ENCODE measurements at regions not wholly inside any gene's neighbourhood (a gene's known extent, or its start where the extent isn't known, plus 50 kb on each side); places are given as distances from the start of the nearest gene placed in this dataset.
"Not testable (repeated sequence)": the region's sequence is repeated elsewhere in the genome, so short reads cannot be mapped to it uniquely, and the experiment has no call there.

GRCh38 chr4:12446256-12446655 is 1017.6 kb upstream of the HS3ST1 start:
- H3K36me3 ChIP-seq (replicated peaks; ENCODE audit: low read depth, low read length) = no peaks in the 10 kb centered on the region
- H3K4me1 ChIP-seq (ENCODE audit: low read length) = no peaks in the 10 kb centered on the region
- H3K9me3 ChIP-seq (ENCODE audit: insufficient read depth, low read length) = no peaks in the 10 kb centered on the region
- no peaks in the 10 kb centered on the region for H3K27me3 ChIP-seq (ENCODE audit: low read depth, low read length)
- no peaks in the 10 kb centered on the region for H4K20me1 ChIP-seq (ENCODE audit: insufficient read depth, low read length)
- no peak overlapping the region for H2AFZ ChIP-seq (ENCODE audit: low read depth, low read length)
- no peaks in the 10 kb centered on the region for H3K79me2 ChIP-seq (ENCODE audit: low read length)
- no peak overlapping the region for H3K27ac ChIP-seq (ENCODE audit: low read length)
- TF ChIP-seq EZH2phosphoT487 (IDR thresholded peaks at IDR 0.05; ENCODE audit: low read depth) = no peak
- TF ChIP-seq, protein P1, sequence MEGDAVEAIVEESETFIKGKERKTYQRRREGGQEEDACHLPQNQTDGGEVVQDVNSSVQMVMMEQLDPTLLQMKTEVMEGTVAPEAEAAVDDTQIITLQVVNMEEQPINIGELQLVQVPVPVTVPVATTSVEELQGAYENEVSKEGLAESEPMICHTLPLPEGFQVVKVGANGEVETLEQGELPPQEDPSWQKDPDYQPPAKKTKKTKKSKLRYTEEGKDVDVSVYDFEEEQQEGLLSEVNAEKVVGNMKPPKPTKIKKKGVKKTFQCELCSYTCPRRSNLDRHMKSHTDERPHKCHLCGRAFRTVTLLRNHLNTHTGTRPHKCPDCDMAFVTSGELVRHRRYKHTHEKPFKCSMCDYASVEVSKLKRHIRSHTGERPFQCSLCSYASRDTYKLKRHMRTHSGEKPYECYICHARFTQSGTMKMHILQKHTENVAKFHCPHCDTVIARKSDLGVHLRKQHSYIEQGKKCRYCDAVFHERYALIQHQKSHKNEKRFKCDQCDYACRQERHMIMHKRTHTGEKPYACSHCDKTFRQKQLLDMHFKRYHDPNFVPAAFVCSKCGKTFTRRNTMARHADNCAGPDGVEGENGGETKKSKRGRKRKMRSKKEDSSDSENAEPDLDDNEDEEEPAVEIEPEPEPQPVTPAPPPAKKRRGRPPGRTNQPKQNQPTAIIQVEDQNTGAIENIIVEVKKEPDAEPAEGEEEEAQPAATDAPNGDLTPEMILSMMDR (IDR thresholded peaks at IDR 0.05; ENCODE audit: low read depth, low read length) = no peak
- H3K9ac ChIP-seq (ENCODE audit: low read length) = no peak overlapping the region
- no peak overlapping the region for H3K4me3 ChIP-seq (ENCODE audit: low read length)
- H3K4me2 ChIP-seq (ENCODE audit: low read length) = no peak overlapping the region

DNA sequence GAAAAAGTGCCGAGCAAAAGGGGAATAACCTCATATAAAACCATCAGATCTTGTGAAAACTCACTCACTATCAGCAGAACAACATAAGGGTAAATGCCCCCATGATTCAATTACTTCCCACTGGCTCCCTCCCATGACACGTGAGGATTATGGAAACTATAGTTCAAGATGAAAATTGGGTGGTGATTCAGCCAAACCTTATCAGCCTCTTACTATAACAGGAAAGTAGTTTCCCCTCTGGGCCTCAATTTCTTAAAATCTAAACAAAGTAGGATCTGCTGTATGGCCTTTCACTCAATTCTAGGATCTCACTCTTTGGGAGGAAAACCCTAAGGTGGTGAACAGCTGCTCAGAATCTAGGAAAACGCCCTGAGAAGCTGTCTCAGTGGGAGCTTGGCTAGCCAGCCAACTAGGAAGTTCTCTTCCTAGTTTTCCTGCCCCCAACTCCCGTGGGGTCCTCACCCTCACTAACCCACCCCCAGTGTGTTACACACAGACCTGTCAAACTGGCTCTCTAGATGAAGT is 1017.1 kb upstream of the HS3ST1 start:
- Histone ChIP-seq H3K36me3 (replicated peaks; ENCODE audit: low read depth, low read length) (no peaks in the 10 kb centered on the region), H3K27ac (ENCODE audit: low read length) (no peak overlapping the region), H3K4me2 (ENCODE audit: low read length) (no peak overlapping the region), H3K79me2 (ENCODE audit: low read length) (no peaks in the 10 kb centered on the region), H3K27me3 (ENCODE audit: low read depth, low read length) (no peaks in the 10 kb centered on the region), H4K20me1 (ENCODE audit: insufficient read depth, low read length) (no peaks in the 10 kb centered on the region), H3K9me3 (ENCODE audit: insufficient read depth, low read length) (no peaks in the 10 kb centered on the region), H3K4me1 (ENCODE audit: low read length) (no peaks in the 10 kb centered on the region), H3K9ac (ENCODE audit: low read length) (no peak overlapping the region), H3K4me3 (ENCODE audit: low read length) (no peak overlapping the region), H2AFZ (ENCODE audit: low read depth, low read length) (no peak overlapping the region)
- TF ChIP-seq, protein P1 (IDR thresholded peaks at IDR 0.05; ENCODE audit: low read depth, low read length) = no peak
- TF ChIP-seq EZH2phosphoT487 (IDR thresholded peaks at IDR 0.05; ENCODE audit: low read depth) = no peak

- Histone ChIP-seq H3K27ac (ENCODE audit: low read length) (no peak overlapping the region), H3K79me2 (ENCODE audit: low read length) (no peaks in the 10 kb centered on the region), H3K27me3 (ENCODE audit: low read depth, low read length) (no peaks in the 10 kb centered on the region), H3K4me2 (ENCODE audit: low read length) (no peak overlapping the region), H4K20me1 (ENCODE audit: insufficient read depth, low read length) (no peaks in the 10 kb centered on the region), H3K4me1 (ENCODE audit: low read length) (no peaks in the 10 kb centered on the region), H3K9me3 (ENCODE audit: insufficient read depth, low read length) (no peaks in the 10 kb centered on the region), H3K36me3 (replicated peaks; ENCODE audit: low read depth, low read length) (no peaks in the 10 kb centered on the region), H3K4me3 (ENCODE audit: low read length) (no peak overlapping the region), H2AFZ (ENCODE audit: low read depth, low read length) (no peak overlapping the region), H3K9ac (ENCODE audit: low read length) (no peak overlapping the region)
- TF ChIP-seq, protein P1 (IDR thresholded peaks at IDR 0.05; ENCODE audit: low read depth, low read length) = no peak
These were observed 1011.1 kb upstream of the HS3ST1 start for GRCh38 chr4:12439633-12440305.

- H3K9me3 ChIP-seq (ENCODE audit: insufficient read depth, low read length); H4K20me1 ChIP-seq (ENCODE audit: insufficient read depth, low read length); H3K36me3 ChIP-seq (replicated peaks; ENCODE audit: low read depth, low read length); H3K4me1 ChIP-seq (ENCODE audit: low read length); H3K4me2 ChIP-seq (ENCODE audit: low read length); H3K79me2 ChIP-seq (ENCODE audit: low read length); H3K27ac ChIP-seq (ENCODE audit: low read length); H3K4me3 ChIP-seq (ENCODE audit: low read length); H3K27me3 ChIP-seq (ENCODE audit: low read depth, low read length); H2AFZ ChIP-seq (ENCODE audit: low read depth, low read length); H3K9ac ChIP-seq (ENCODE audit: low read length): not testable (repeated sequence)
These were observed 1002.6 kb upstream of the HS3ST1 start for GRCh38 chr4:12431259-12431658.
